ENCODE measurements at regions not wholly inside any gene's neighbourhood (a gene's known extent, or its start where the extent isn't known, plus 50 kb on each side); places are given as distances from the start of the nearest gene placed in this dataset.

- no peaks in the 10 kb centered on the region for H3K9me2 ChIP-seq (ENCODE audit: insufficient read depth)
- H4K20me1 ChIP-seq (ENCODE audit: insufficient read depth) = no peaks in the 10 kb centered on the region
- ChIA-PET POLR2A (ENCODE audit: unreplicated experiment) (no interaction called here), CTCF (no interaction called here)
- no peaks in the 10 kb centered on the region for H3K36me3 ChIP-seq (ENCODE audit: low read depth)
- H3F3A ChIP-seq (ENCODE audit: insufficient read depth, low read depth) = no peaks in the 10 kb centered on the region
- H3K9me3 ChIP-seq (ENCODE audit: insufficient read depth, low read depth) = no peaks in the 10 kb centered on the region
- BruUV-seq (replicated peaks) = no TSS peak
- no peak overlapping the region for H3K4me3 ChIP-seq
- no peak for DNase-seq
- no peak overlapping the region for H3K4me2 ChIP-seq
- TF ChIP-seq EZH2 (IDR thresholded peaks at IDR 0.05; ENCODE audit: low read depth) (no peak), CTCF (conservative IDR thresholded peaks at IDR 0.05) (no peak)
- no peaks in the 10 kb centered on the region for H3K79me2 ChIP-seq (ENCODE audit: low read depth)
- no peak overlapping the region for H2AFZ ChIP-seq
- intact Hi-C loops (cut with micrococcal nuclease; ENCODE audit: unreplicated experiment) = loop anchor here (10.0 kb wide), 1 partner anchor 52 kb away; no protein-coding TSS in a partner anchor
- H3K4me1 ChIP-seq (replicated peaks; ENCODE audit: insufficient read depth) = no peaks in the 10 kb centered on the region
- no peaks in the 10 kb centered on the region for H3K27me3 ChIP-seq (ENCODE audit: insufficient read depth, low read depth)
- no peak overlapping the region for H3K27ac ChIP-seq
Observed at GRCh38 chr9:102862478-102862877, 132.7 kb upstream of the CYLC2 start.

GRCh38 chr9:102855641-102856040 is 139.5 kb upstream of the CYLC2 start:
- CTCF ChIA-PET = no interaction called here

GRCh38 chr9:102845827-102846371 is 149.2 kb upstream of the CYLC2 start:
- Histone ChIP-seq H3K4me3 (no peak overlapping the region), H3K4me1 (replicated peaks; ENCODE audit: insufficient read depth) (no peaks in the 10 kb centered on the region), H3K9me2 (ENCODE audit: insufficient read depth) (peaks cover 6% of the 10 kb centered on the region), H4K20me1 (ENCODE audit: insufficient read depth) (no peaks in the 10 kb centered on the region), H3K36me3 (ENCODE audit: low read depth) (no peaks in the 10 kb centered on the region), H3K27ac (no peak overlapping the region), H3K27me3 (ENCODE audit: insufficient read depth, low read depth) (no peaks in the 10 kb centered on the region), H3K9me3 (ENCODE audit: insufficient read depth, low read depth) (no peaks in the 10 kb centered on the region), H3F3A (ENCODE audit: insufficient read depth, low read depth) (no peaks in the 10 kb centered on the region), H2AFZ (no peak overlapping the region), H3K79me2 (ENCODE audit: low read depth) (no peaks in the 10 kb centered on the region), H3K4me2 (no peak overlapping the region)
- BruUV-seq (replicated peaks) = no TSS peak
- ChIA-PET POLR2A (ENCODE audit: unreplicated experiment) (no interaction called here), CTCF (no interaction called here)
- TF ChIP-seq EZH2 (IDR thresholded peaks at IDR 0.05; ENCODE audit: low read depth) = no peak
- no peak for TF ChIP-seq CTCF (conservative IDR thresholded peaks at IDR 0.05)
- intact Hi-C loops (cut with micrococcal nuclease; ENCODE audit: unreplicated experiment) = no loop called here
- no peak for DNase-seq

More at GRCh38 chr9:102855641-102856040, 139.5 kb upstream of the CYLC2 start:
- intact Hi-C loops (cut with micrococcal nuclease; ENCODE audit: unreplicated experiment) = no loop called here
- Histone ChIP-seq H3F3A (ENCODE audit: insufficient read depth, low read depth) (no peaks in the 10 kb centered on the region), H3K79me2 (ENCODE audit: low read depth) (no peaks in the 10 kb centered on the region), H2AFZ (no peak overlapping the region), H3K4me3 (no peak overlapping the region), H4K20me1 (ENCODE audit: insufficient read depth) (no peaks in the 10 kb centered on the region), H3K9me2 (ENCODE audit: insufficient read depth) (no peaks in the 10 kb centered on the region), H3K27ac (no peak overlapping the region), H3K27me3 (ENCODE audit: insufficient read depth, low read depth) (no peaks in the 10 kb centered on the region), H3K9me3 (ENCODE audit: insufficient read depth, low read depth) (no peaks in the 10 kb centered on the region), H3K4me2 (no peak overlapping the region), H3K36me3 (ENCODE audit: low read depth) (no peaks in the 10 kb centered on the region), H3K4me1 (replicated peaks; ENCODE audit: insufficient read depth) (no peaks in the 10 kb centered on the region)
- POLR2A ChIA-PET (ENCODE audit: unreplicated experiment) = no interaction called here
- no peak for DNase-seq
- BruUV-seq (replicated peaks) = no TSS peak
- no peak for TF ChIP-seq EZH2 (IDR thresholded peaks at IDR 0.05; ENCODE audit: low read depth)
- no peak for TF ChIP-seq CTCF (conservative IDR thresholded peaks at IDR 0.05)
